Duodenal mucosa (tissue), 2 donors: ENCODE measurements at regions not wholly inside any gene's neighbourhood (a gene's known extent, or its start where the extent isn't known, plus 50 kb on each side); places are given as distances from the start of the nearest gene placed in this dataset.

Source experiments
- H3K27ac ChIP-seq: one replicate; pipeline ENCODE4 v1.7.0; 2013; ENCODE audit warnings: low read depth, low read length
- H3K27me3 ChIP-seq, 2 donors: one replicate each; pipeline ENCODE4 v1.7.0; 2013; ENCODE audit warnings: low read length in 2 of 2, control low read depth in 1 of 2; ENCODE audit not compliant: insufficient read depth in 2 of 2, control insufficient read depth in 1 of 2
- H3K36me3 ChIP-seq, 2 donors: one replicate each; pipeline ENCODE4 v1.7.0; 2013; ENCODE audit warnings: low read length in 2 of 2, control low read depth in 1 of 2; ENCODE audit not compliant: insufficient read depth in 2 of 2, control insufficient read depth in 1 of 2
- H3K4me1 ChIP-seq, 2 donors: one replicate each; pipeline ENCODE4 v1.7.0; 2013; ENCODE audit warnings: low read length in 2 of 2, control low read depth in 1 of 2; ENCODE audit not compliant: insufficient read depth in 2 of 2, control insufficient read depth in 1 of 2
- H3K4me3 ChIP-seq, 2 donors: one replicate each; pipeline ENCODE4 v1.7.0; 2013; ENCODE audit warnings: low read length in 2 of 2, low read depth in 1 of 2
- H3K9ac ChIP-seq, 2 donors: one replicate each; pipeline ENCODE4 v1.7.0; 2013; ENCODE audit warnings: low read length in 2 of 2, low read depth in 1 of 2
- H3K9me3 ChIP-seq, 2 donors: one replicate each; pipeline ENCODE4 v1.7.0; 2013; ENCODE audit warnings: low read length in 2 of 2, control low read depth in 1 of 2; ENCODE audit not compliant: control insufficient read depth in 1 of 2

GRCh38 chr14:101183376-101184103 lies 280.0 kb upstream of the RTL1 start:
- Histone ChIP-seq H3K27me3 (no peaks in the 10 kb centered on the region), H3K36me3 (no peaks in the 10 kb centered on the region), H3K9me3 (no peaks in the 10 kb centered on the region), H3K4me1 (no peaks in the 10 kb centered on the region), H3K27ac (no peak overlapping the region), H3K9ac (no peak overlapping the region), H3K4me3 (no peak overlapping the region)

DNA sequence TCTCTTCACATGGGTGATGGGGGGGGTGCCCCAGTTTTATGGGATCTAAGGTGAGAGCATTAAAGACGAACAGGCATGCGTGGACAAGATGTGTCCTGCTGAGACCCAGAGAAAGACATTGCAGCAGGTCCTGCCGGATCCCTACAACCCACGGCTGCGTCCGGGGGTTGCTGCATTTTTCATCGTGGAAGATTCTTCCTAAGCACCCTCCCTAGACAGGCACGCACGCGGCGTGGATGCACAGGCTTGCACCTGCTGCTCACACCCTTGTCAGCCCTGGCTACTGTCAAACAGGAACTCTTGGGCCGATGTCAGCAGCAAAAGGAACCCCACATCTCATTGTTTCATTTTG lies 280.6 kb upstream of the RTL1 start:
- Histone ChIP-seq H3K27ac (no peak overlapping the region), H3K4me3 (no peak overlapping the region), H3K9ac (no peak overlapping the region), H3K27me3 (no peaks in the 10 kb centered on the region), H3K36me3 (no peaks in the 10 kb centered on the region), H3K9me3 (no peaks in the 10 kb centered on the region), H3K4me1 (no peaks in the 10 kb centered on the region)

DNA sequence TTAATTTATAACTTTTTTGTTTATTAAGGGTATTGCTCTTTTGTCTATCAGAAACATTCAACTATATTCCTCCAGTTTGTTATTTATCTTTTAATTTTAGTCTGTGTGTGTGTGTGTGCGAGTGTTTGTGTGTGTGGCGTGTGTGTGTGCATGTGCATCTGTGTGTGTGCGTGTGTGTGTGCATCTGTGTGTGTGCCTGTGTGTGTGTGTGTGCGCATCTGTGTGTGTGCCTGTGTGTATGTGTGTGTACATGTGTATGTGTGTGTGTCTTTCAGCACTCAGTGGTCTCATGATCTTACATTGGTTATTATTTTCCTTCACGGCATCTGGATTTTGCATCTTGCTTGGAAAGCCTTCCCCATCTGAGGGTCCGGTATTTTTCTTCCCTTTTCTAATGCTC lies 281.1 kb upstream of the RTL1 start:
- no peaks in the 10 kb centered on the region for H3K36me3 ChIP-seq
- H3K4me1 ChIP-seq, result no peaks in the 10 kb centered on the region
- H3K4me3 ChIP-seq, result no peak overlapping the region
- H3K27me3 ChIP-seq, result no peaks in the 10 kb centered on the region
- no peaks in the 10 kb centered on the region for H3K9me3 ChIP-seq
- H3K9ac ChIP-seq, result no peak overlapping the region
- H3K27ac ChIP-seq, result no peak overlapping the region

GRCh38 chr14:101185073-101185835 lies 281.7 kb upstream of the RTL1 start:
- Histone ChIP-seq H3K9ac (no peak overlapping the region), H3K9me3 (no peaks in the 10 kb centered on the region), H3K4me1 (no peaks in the 10 kb centered on the region), H3K36me3 (no peaks in the 10 kb centered on the region), H3K27ac (no peak overlapping the region), H3K4me3 (no peak overlapping the region), H3K27me3 (no peaks in the 10 kb centered on the region)

GRCh38 chr14:101185946-101186345 lies 282.4 kb upstream of the RTL1 start:
- Histone ChIP-seq H3K27me3 (no peaks in the 10 kb centered on the region), H3K9me3 (no peaks in the 10 kb centered on the region), H3K4me3 (no peak overlapping the region), H3K4me1 (no peaks in the 10 kb centered on the region), H3K36me3 (no peaks in the 10 kb centered on the region), H3K27ac (no peak overlapping the region), H3K9ac (no peak overlapping the region)

- no peak overlapping the region for H3K4me3 ChIP-seq
- no peaks in the 10 kb centered on the region for H3K4me1 ChIP-seq
- no peaks in the 10 kb centered on the region for H3K27me3 ChIP-seq
- H3K36me3 ChIP-seq, result no peaks in the 10 kb centered on the region
- H3K9me3 ChIP-seq, result no peaks in the 10 kb centered on the region
- H3K9ac ChIP-seq, result no peak overlapping the region
- H3K27ac ChIP-seq, result no peak overlapping the region
These were observed 283.0 kb upstream of the RTL1 start for GRCh38 chr14:101186544-101186943.

- no peaks in the 10 kb centered on the region for H3K9me3 ChIP-seq
- H3K4me3 ChIP-seq, result no peak overlapping the region
- no peaks in the 10 kb centered on the region for H3K4me1 ChIP-seq
- H3K36me3 ChIP-seq, result no peaks in the 10 kb centered on the region
- H3K27me3 ChIP-seq, result no peaks in the 10 kb centered on the region
- no peak overlapping the region for H3K27ac ChIP-seq
- no peak overlapping the region for H3K9ac ChIP-seq
These were observed 283.7 kb upstream of the RTL1 start for GRCh38 chr14:101186992-101187815.

DNA sequence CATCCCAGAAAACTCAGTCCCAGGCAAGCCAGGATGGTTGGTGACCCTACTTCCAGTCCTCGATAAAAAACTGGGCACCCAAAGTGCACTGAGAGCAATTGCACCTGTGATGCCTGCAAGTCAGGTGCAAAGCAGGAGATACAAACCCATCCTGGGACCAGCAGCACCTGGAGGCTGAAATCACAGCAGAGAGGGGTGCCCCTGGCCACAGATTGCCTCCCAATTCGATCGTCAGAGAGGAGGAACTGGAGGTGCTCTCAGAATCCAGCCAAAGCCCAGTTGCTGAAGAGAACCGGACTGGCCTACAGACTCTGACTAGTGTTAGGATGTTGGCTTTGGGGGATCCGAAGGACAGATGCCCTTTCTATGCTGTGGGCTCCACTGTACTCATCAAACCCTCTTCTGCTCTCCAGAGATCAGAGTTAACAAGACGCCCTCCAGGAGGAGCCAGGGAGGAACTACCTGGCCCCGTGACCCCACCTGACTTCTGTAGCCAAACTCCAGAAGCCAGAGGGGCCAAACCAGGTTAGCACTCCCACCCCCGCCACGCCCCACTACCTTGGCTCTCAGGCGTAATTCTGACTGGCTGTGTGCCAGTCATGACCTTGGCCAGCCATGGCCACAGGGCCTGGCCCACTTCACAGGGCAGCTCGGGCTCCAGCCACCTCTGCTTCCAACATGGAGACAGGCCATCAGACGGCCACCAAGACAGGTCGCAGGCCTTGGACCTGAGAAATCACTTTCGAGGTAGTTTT lies 284.5 kb upstream of the RTL1 start:
- Histone ChIP-seq H3K9me3 (no peaks in the 10 kb centered on the region), H3K9ac (no peak overlapping the region), H3K4me1 (no peaks in the 10 kb centered on the region), H3K27ac (no peak overlapping the region), H3K36me3 (no peaks in the 10 kb centered on the region), H3K4me3 (no peak overlapping the region), H3K27me3 (no peaks in the 10 kb centered on the region)

GRCh38 chr14:101188571-101188915 lies 285.0 kb upstream of the RTL1 start:
- H3K9me3 ChIP-seq, result no peaks in the 10 kb centered on the region
- H3K27me3 ChIP-seq, result no peaks in the 10 kb centered on the region
- no peak overlapping the region for H3K4me3 ChIP-seq
- H3K4me1 ChIP-seq, result no peaks in the 10 kb centered on the region
- H3K36me3 ChIP-seq, result no peaks in the 10 kb centered on the region
- H3K9ac ChIP-seq, result no peak overlapping the region
- no peak overlapping the region for H3K27ac ChIP-seq

DNA sequence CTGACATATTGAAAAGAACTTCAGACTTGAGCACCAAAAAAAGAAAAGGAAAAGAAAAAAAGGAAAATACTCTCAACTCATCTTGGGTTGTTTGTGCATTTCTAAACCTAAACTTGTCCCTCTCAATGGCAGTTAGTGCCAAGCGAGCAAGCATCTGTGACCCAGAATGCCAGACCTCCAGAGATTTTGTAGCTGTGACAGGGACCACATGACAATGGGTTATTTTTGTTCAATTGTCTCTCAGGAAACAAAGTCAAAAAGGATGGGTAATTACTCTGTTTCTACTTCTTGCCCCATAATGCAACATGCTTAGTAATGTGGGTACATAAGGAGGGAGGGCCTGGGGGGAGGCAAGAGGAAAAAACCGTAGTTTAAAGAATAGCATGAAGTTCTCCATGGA lies 285.7 kb upstream of the RTL1 start:
- Histone ChIP-seq H3K4me3 (no peak overlapping the region), H3K27me3 (no peaks in the 10 kb centered on the region), H3K27ac (no peak overlapping the region), H3K9me3 (no peaks in the 10 kb centered on the region), H3K36me3 (no peaks in the 10 kb centered on the region), H3K4me1 (no peaks in the 10 kb centered on the region), H3K9ac (no peak overlapping the region)
